Endothelial cell of umbilical vein (primary cell): ENCODE measurements at regions not wholly inside any gene's neighbourhood (a gene's known extent, or its start where the extent isn't known, plus 50 kb on each side); places are given as distances from the start of the nearest gene placed in this dataset.

Source experiments
- BruUV-seq: library from RNA; stranded (reverse); fragments of 400-500 nt; replicated peaks from 2 replicates; lab custom pipeline; 2021; lab: Mats Ljungman, UMichigan
- CTCF ChIA-PET: fragments of 300-600, 350-600 bp; sonication (Branson Sonifier 250); formaldehyde crosslinking; loops from one replicate; lab custom pipeline; 2021; ENCODE audit warnings: antibody characterized with exemption, inconsistent platforms; lab: Charles Lee
- POLR2A ChIA-PET: fragments of 300-600, 350-600 bp; sonication (Branson Sonifier 250); formaldehyde crosslinking; loops from one replicate; lab custom pipeline; 2021; ENCODE audit warnings: antibody characterized with exemption, inconsistent platforms; lab: Charles Lee
- DNase-seq: peaks from one replicate; pipeline ENCODE4 v3.0.0-alpha.2; 2011; ENCODE audit warnings: low read depth, low spot score
- FAIRE-seq: peaks from 2 replicates; lab custom pipeline; 2011; peaks lifted over from hg19 to GRCh38; lab: Jason Lieb, UNC
- H2AFZ ChIP-seq: 2 replicates; pipeline ENCODE4 v1.6.0; 2012; ENCODE audit warnings: low read depth, low read length, control low read depth, inconsistent platforms
- H3K27ac ChIP-seq: 2 replicates; pipeline ENCODE4 v1.5.1; 2011; ENCODE audit warnings: low read depth, mild to moderate bottlenecking, control low read depth, low read length, moderate library complexity; ENCODE audit not compliant: insufficient read depth
- H3K27me3 ChIP-seq, 2 experiments: 2 replicates each; pipeline versions ENCODE4 v1.6.0 to v1.6.1; 2011; ENCODE audit warnings: low read length in 2 of 2, mixed read lengths in 1 of 2; ENCODE audit not compliant: control insufficient read depth in 2 of 2, insufficient read depth in 2 of 2
- H3K36me3 ChIP-seq, 2 experiments: 2 replicates in 1 of 2; 3 replicates in 1 of 2; pipeline ENCODE4 v1.5.1; 2011; ENCODE audit warnings: low read length in 2 of 2, mild to moderate bottlenecking in 1 of 2, moderate library complexity in 1 of 2; ENCODE audit not compliant: control insufficient read depth in 2 of 2, insufficient read depth in 2 of 2; ENCODE audit errors: extremely low read depth in 1 of 2
- H3K4me1 ChIP-seq: 3 replicates; pipeline ENCODE4 v1.5.1; 2011; ENCODE audit warnings: mild to moderate bottlenecking, low read length; ENCODE audit not compliant: control insufficient read depth, insufficient read depth; ENCODE audit errors: extremely low read depth
- H3K4me2 ChIP-seq: 2 replicates; pipeline ENCODE4 v1.6.1; 2011; ENCODE audit warnings: low read length, control low read depth, mixed read lengths; ENCODE audit not compliant: insufficient read depth
- H3K4me3 ChIP-seq, 3 experiments: fragments of 200-600 bp in 1 of 3; sonication (generic), shearing (Covaris generic) in 1 of 3; replicated peaks in 1 of 3; 2 replicates each; pipeline ENCODE4 v1.5.1; 2011 to 2016; ENCODE audit warnings: control low read depth in 3 of 3, low read length in 3 of 3, mild to moderate bottlenecking in 2 of 3, inconsistent platforms in 1 of 3, low read depth in 1 of 3, moderate library complexity in 1 of 3; ENCODE audit not compliant: insufficient read depth in 1 of 3
- H3K79me2 ChIP-seq: 2 replicates; pipeline ENCODE4 v1.6.0; 2012; ENCODE audit warnings: low read length, inconsistent platforms; ENCODE audit not compliant: control insufficient read depth, insufficient read depth
- H3K9ac ChIP-seq: replicated peaks from 2 replicates; pipeline ENCODE3; 2011; ENCODE audit warnings: low read length, control low read depth; ENCODE audit not compliant: insufficient read depth; ENCODE audit errors: extremely low read depth
- H3K9me1 ChIP-seq: replicated peaks from 3 replicates; pipeline ENCODE4 v1.6.0; 2011; ENCODE audit warnings: mild to moderate bottlenecking, low read length; ENCODE audit not compliant: control insufficient read depth, insufficient read depth; ENCODE audit errors: extremely low read depth
- H3K9me3 ChIP-seq: replicated peaks from 2 replicates; pipeline ENCODE4 v1.5.1; 2012; ENCODE audit warnings: low read length, inconsistent platforms; ENCODE audit not compliant: control insufficient read depth, insufficient read depth
- H4K20me1 ChIP-seq: replicated peaks from 2 replicates; pipeline ENCODE3; 2011; ENCODE audit warnings: mild to moderate bottlenecking, low read length; ENCODE audit not compliant: control insufficient read depth, insufficient read depth; ENCODE audit errors: extremely low read depth
- EZH2 ChIP-seq: IDR thresholded peaks from 2 replicates; pipeline ENCODE4 v1.6.1; 2012; ENCODE audit warnings: borderline replicate concordance, low read depth, mild to moderate bottlenecking, moderate library complexity, low read length, inconsistent platforms; ENCODE audit not compliant: severe bottlenecking
- FOS ChIP-seq: IDR thresholded peaks from 2 replicates; pipeline ENCODE4 v1.6.1; 2011; ENCODE audit warnings: mild to moderate bottlenecking, low read length, moderate library complexity, borderline replicate concordance; ENCODE audit not compliant: insufficient read depth
- GATA2 ChIP-seq: IDR thresholded peaks from 2 replicates; pipeline ENCODE4 v1.7.0; 2011; ENCODE audit warnings: low read depth, mild to moderate bottlenecking, moderate library complexity, mixed read lengths, low read length; ENCODE audit not compliant: insufficient read length, insufficient read depth
- JUN ChIP-seq: IDR thresholded peaks from 2 replicates; pipeline ENCODE4 v1.6.1; 2011; ENCODE audit warnings: borderline replicate concordance, low read depth; ENCODE audit not compliant: insufficient read length, insufficient read depth
- MAX ChIP-seq: IDR thresholded peaks from 2 replicates; pipeline ENCODE4 v1.6.1; 2011; ENCODE audit not compliant: insufficient read depth, insufficient read length
- MYC ChIP-seq: IDR thresholded peaks from one replicate; pipeline ENCODE4 v1.6.1; 2011; ENCODE audit warnings: mild to moderate bottlenecking, low read depth, low read length
- POLR2A ChIP-seq: IDR thresholded peaks from 2 replicates; pipeline ENCODE4 v1.6.1; 2012; ENCODE audit warnings: low read depth, mild to moderate bottlenecking, control low read depth, low read length
- POLR2AphosphoS5 ChIP-seq: IDR thresholded peaks from 2 replicates; pipeline ENCODE4 v1.6.1; 2012; ENCODE audit warnings: low read depth, mild to moderate bottlenecking, control low read depth, low read length, moderate library complexity; ENCODE audit not compliant: insufficient read depth
- dilution Hi-C: fragments of 300-500 bp; cut with MboI; formaldehyde crosslinking; loops from one replicate; pipeline ENCODE4 v1.15.0; 2019; ENCODE audit warnings: low sequenced_read_pairs; ENCODE audit not compliant: extremely low pct_ligation_motif_present
- intact Hi-C: fragments of 100-400 bp; cut with micrococcal nuclease; formaldehyde crosslinking; loops from one replicate; pipeline ENCODE4 v1.10.0; 2022
- TF ChIP-seq, protein P1 (sequence below), 2 donors: IDR thresholded peaks; 1 replicate in 1 of 2; 2 replicates in 1 of 2; pipeline ENCODE4 v1.5.1; 2011; ENCODE audit warnings: low read length in 2 of 2, mild to moderate bottlenecking in 2 of 2, moderate library complexity in 2 of 2, control low read depth in 1 of 2, inconsistent platforms in 1 of 2, low read depth in 1 of 2; ENCODE audit not compliant: insufficient read depth in 1 of 2; ENCODE audit errors: extremely low read depth in 1 of 2

GRCh38 chr10:53370347-53370746 is 597.8 kb upstream of the MBL2 start:
- no peak overlapping the region for H2AFZ ChIP-seq
- H3K27me3 ChIP-seq = no peaks in the 10 kb centered on the region
- DNase-seq (no peak), FAIRE-seq (no peak)
- H3K27ac ChIP-seq = no peak overlapping the region
- ChIA-PET CTCF (no interaction called here), POLR2A (no interaction called here)
- no peaks in the 10 kb centered on the region for H3K9me3 ChIP-seq
- dilution Hi-C loops = no loop called here
- H3K4me1 ChIP-seq = no peaks in the 10 kb centered on the region
- BruUV-seq = no TSS peak
- TF ChIP-seq POLR2AphosphoS5 = no peak
- no peak for TF ChIP-seq EZH2
- no peak for TF ChIP-seq GATA2
- no peak for TF ChIP-seq FOS
- TF ChIP-seq JUN = no peak
- no peaks in the 10 kb centered on the region for H3K36me3 ChIP-seq
- H4K20me1 ChIP-seq = no peaks in the 10 kb centered on the region
- H3K9me1 ChIP-seq = no peaks in the 10 kb centered on the region
- H3K9ac ChIP-seq = no peak overlapping the region
- H3K4me3 ChIP-seq = no peak overlapping the region
- H3K79me2 ChIP-seq = no peaks in the 10 kb centered on the region
- no peak overlapping the region for H3K4me2 ChIP-seq
- intact Hi-C loops = no loop called here

GRCh38 chr10:53361936-53362335 is 589.4 kb upstream of the MBL2 start:
- Histone ChIP-seq H2AFZ (no peak overlapping the region), H3K36me3 (no peaks in the 10 kb centered on the region), H3K4me3 (no peak overlapping the region), H3K9me3 (no peaks in the 10 kb centered on the region), H3K27me3 (no peaks in the 10 kb centered on the region), H3K79me2 (no peaks in the 10 kb centered on the region), H3K9me1 (no peaks in the 10 kb centered on the region), H3K4me1 (no peaks in the 10 kb centered on the region), H3K27ac (no peak overlapping the region), H3K9ac (no peak overlapping the region), H3K4me2 (no peak overlapping the region), H4K20me1 (no peaks in the 10 kb centered on the region)
- no TSS peak for BruUV-seq
- DNase-seq = no peak
- CTCF ChIA-PET = no interaction called here
- no peak for FAIRE-seq
- intact Hi-C loops = no loop called here
- POLR2A ChIA-PET = no interaction called here
- dilution Hi-C loops = no loop called here
- TF ChIP-seq GATA2 (no peak), FOS (no peak), EZH2 (no peak), MYC (no peak), JUN (no peak), POLR2AphosphoS5 (no peak), POLR2A (no peak), MAX (no peak)
- TF ChIP-seq, protein P1, sequence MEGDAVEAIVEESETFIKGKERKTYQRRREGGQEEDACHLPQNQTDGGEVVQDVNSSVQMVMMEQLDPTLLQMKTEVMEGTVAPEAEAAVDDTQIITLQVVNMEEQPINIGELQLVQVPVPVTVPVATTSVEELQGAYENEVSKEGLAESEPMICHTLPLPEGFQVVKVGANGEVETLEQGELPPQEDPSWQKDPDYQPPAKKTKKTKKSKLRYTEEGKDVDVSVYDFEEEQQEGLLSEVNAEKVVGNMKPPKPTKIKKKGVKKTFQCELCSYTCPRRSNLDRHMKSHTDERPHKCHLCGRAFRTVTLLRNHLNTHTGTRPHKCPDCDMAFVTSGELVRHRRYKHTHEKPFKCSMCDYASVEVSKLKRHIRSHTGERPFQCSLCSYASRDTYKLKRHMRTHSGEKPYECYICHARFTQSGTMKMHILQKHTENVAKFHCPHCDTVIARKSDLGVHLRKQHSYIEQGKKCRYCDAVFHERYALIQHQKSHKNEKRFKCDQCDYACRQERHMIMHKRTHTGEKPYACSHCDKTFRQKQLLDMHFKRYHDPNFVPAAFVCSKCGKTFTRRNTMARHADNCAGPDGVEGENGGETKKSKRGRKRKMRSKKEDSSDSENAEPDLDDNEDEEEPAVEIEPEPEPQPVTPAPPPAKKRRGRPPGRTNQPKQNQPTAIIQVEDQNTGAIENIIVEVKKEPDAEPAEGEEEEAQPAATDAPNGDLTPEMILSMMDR (IDR thresholded peaks at IDR 0.05; ENCODE audit: extremely low read depth in 1 of 2, insufficient read depth in 1 of 2, low read depth in 1 of 2, low read length in 2 of 2) = no peak
